Osteoblast (primary cell): ENCODE measurements at regions not wholly inside any gene's neighbourhood (a gene's known extent, or its start where the extent isn't known, plus 50 kb on each side); places are given as distances from the start of the nearest gene placed in this dataset.

Experiments used
- DNase-seq: peaks from one replicate; pipeline ENCODE4 v3.0.0; 2011; ENCODE audit warnings: low spot score, mixed read lengths; ENCODE audit not compliant: insufficient read length; ENCODE audit errors: missing footprints
- H2AFZ ChIP-seq: 2 replicates; pipeline ENCODE4 v1.6.0; 2011; ENCODE audit warnings: mild to moderate bottlenecking, low read length
- H3K27ac ChIP-seq: 2 replicates; pipeline ENCODE4 v1.5.1; 2011; ENCODE audit warnings: mild to moderate bottlenecking, low read depth, low read length, moderate library complexity
- H3K27me3 ChIP-seq: 2 replicates; pipeline ENCODE4 v1.6.0; 2012; ENCODE audit warnings: mild to moderate bottlenecking, control low read depth, inconsistent platforms, low read length, moderate library complexity; ENCODE audit not compliant: insufficient read depth
- H3K36me3 ChIP-seq: 2 replicates; pipeline ENCODE4 v1.5.1; 2011; ENCODE audit warnings: mild to moderate bottlenecking, low read length, control low read depth, moderate library complexity; ENCODE audit not compliant: insufficient read depth
- H3K4me1 ChIP-seq: 2 replicates; pipeline ENCODE4 v1.5.1; 2011; ENCODE audit warnings: mild to moderate bottlenecking, low read length, control low read depth, moderate library complexity; ENCODE audit not compliant: insufficient read depth
- H3K4me2 ChIP-seq: 2 replicates; pipeline ENCODE4 v1.6.0; 2011; ENCODE audit warnings: mild to moderate bottlenecking, low read length; ENCODE audit not compliant: insufficient read depth
- H3K4me3 ChIP-seq: fragments of 200-600 bp; sonication (generic); 3 replicates; pipeline ENCODE4 v1.5.1; 2012; ENCODE audit warnings: mild to moderate bottlenecking, low read length, inconsistent platforms; ENCODE audit not compliant: insufficient read depth
- H3K79me2 ChIP-seq: 2 replicates; pipeline ENCODE4 v1.6.0; 2012; ENCODE audit warnings: mild to moderate bottlenecking, low read length, control low read depth, inconsistent platforms; ENCODE audit not compliant: insufficient read depth
- H3K9me3 ChIP-seq: 2 replicates; pipeline ENCODE4 v1.5.1; 2011; ENCODE audit warnings: low read depth, low read length, control low read depth
- H4K20me1 ChIP-seq: 2 replicates; pipeline ENCODE4 v1.6.0; 2012; ENCODE audit warnings: mild to moderate bottlenecking, low read length, control low read depth; ENCODE audit not compliant: insufficient read depth
- CTCF ChIP-seq: IDR thresholded peaks from 2 replicates; pipeline ENCODE4 v1.5.1; 2011; ENCODE audit warnings: mild to moderate bottlenecking, low read depth, low read length, moderate library complexity; ENCODE audit errors: extremely low read depth

GRCh38 chr9:75775966-75776691, 114.3 kb upstream of the PCSK5 start:
- Histone ChIP-seq H3K27me3 (no peaks in the 10 kb centered on the region), H3K36me3 (no peaks in the 10 kb centered on the region), H3K27ac (no peak overlapping the region), H3K79me2 (no peaks in the 10 kb centered on the region), H3K4me3 (no peak overlapping the region), H4K20me1 (no peaks in the 10 kb centered on the region), H3K9me3 (no peaks in the 10 kb centered on the region), H3K4me1 (no peaks in the 10 kb centered on the region), H3K4me2 (no peak overlapping the region), H2AFZ (no peak overlapping the region)
- TF ChIP-seq CTCF = no peak
- no peak for DNase-seq

- no peak overlapping the region for H3K27ac ChIP-seq
- H3K4me1 ChIP-seq = no peaks in the 10 kb centered on the region
- TF ChIP-seq CTCF = no peak
- H3K4me2 ChIP-seq = no peak overlapping the region
- H2AFZ ChIP-seq = no peak overlapping the region
- no peak for DNase-seq
- no peaks in the 10 kb centered on the region for H3K36me3 ChIP-seq
- no peaks in the 10 kb centered on the region for H4K20me1 ChIP-seq
- no peaks in the 10 kb centered on the region for H3K79me2 ChIP-seq
- no peak overlapping the region for H3K4me3 ChIP-seq
- H3K9me3 ChIP-seq = no peaks in the 10 kb centered on the region
- H3K27me3 ChIP-seq = no peaks in the 10 kb centered on the region
Measured at GRCh38 chr9:75780185-75780584, 110.3 kb upstream of the PCSK5 start.

GRCh38 chr9:75788006-75788634, 102.4 kb upstream of the PCSK5 start:
- Histone ChIP-seq H3K27me3 (no peaks in the 10 kb centered on the region), H2AFZ (no peak overlapping the region), H4K20me1 (no peaks in the 10 kb centered on the region), H3K4me1 (peaks cover 6% of the 10 kb centered on the region), H3K27ac (no peak overlapping the region), H3K4me2 (peak overlapping the region; percentile 35), H3K79me2 (no peaks in the 10 kb centered on the region), H3K36me3 (no peaks in the 10 kb centered on the region), H3K4me3 (no peak overlapping the region), H3K9me3 (no peaks in the 10 kb centered on the region)
- no peak for DNase-seq
- TF ChIP-seq CTCF = no peak

- H3K4me3 ChIP-seq = no peak overlapping the region
- no peak overlapping the region for H2AFZ ChIP-seq
- DNase-seq = no peak
- no peaks in the 10 kb centered on the region for H3K36me3 ChIP-seq
- no peaks in the 10 kb centered on the region for H3K79me2 ChIP-seq
- no peaks in the 10 kb centered on the region for H3K4me1 ChIP-seq
- no peaks in the 10 kb centered on the region for H4K20me1 ChIP-seq
- no peak overlapping the region for H3K27ac ChIP-seq
- no peaks in the 10 kb centered on the region for H3K27me3 ChIP-seq
- no peak overlapping the region for H3K4me2 ChIP-seq
- TF ChIP-seq CTCF = no peak
- H3K9me3 ChIP-seq = no peaks in the 10 kb centered on the region
Measured at GRCh38 chr9:75797085-75797580, 93.3 kb upstream of the PCSK5 start.
